Mesendoderm (in vitro differentiated cells): ENCODE measurements at regions not wholly inside any gene's neighbourhood (a gene's known extent, or its start where the extent isn't known, plus 50 kb on each side); places are given as distances from the start of the nearest gene placed in this dataset.
A peak's percentile ranks its signal among the peaks of the same experiment; 100 is the strongest.

Experiments used
- DNase-seq: peaks from one replicate; pipeline ENCODE4 v3.0.0; 2013
- H2AK5ac ChIP-seq: 2 replicates; pipeline ENCODE4 v1.6.1; 2013; ENCODE audit warnings: low read length, inconsistent platforms
- H2BK120ac ChIP-seq: 2 replicates; pipeline ENCODE4 v1.6.1; 2013; ENCODE audit warnings: low read depth, mild to moderate bottlenecking, low read length, moderate library complexity, mixed read lengths
- H2BK15ac ChIP-seq: replicated peaks from 2 replicates; pipeline ENCODE4 v1.6.1; 2013; ENCODE audit warnings: low read depth, mild to moderate bottlenecking, moderate library complexity
- H2BK5ac ChIP-seq: 2 replicates; pipeline ENCODE4 v1.6.1; 2013; ENCODE audit warnings: low read length, inconsistent platforms
- H3K18ac ChIP-seq: 2 replicates; pipeline ENCODE4 v1.6.1; 2013; ENCODE audit warnings: mild to moderate bottlenecking, low read length, mixed read lengths
- H3K23ac ChIP-seq: one replicate; pipeline ENCODE4 v1.6.1; 2013; ENCODE audit warnings: low read length
- H3K27ac ChIP-seq: 2 replicates; pipeline ENCODE4 v1.5.1; 2013; ENCODE audit warnings: low read depth, mild to moderate bottlenecking, inconsistent platforms, low read length, moderate library complexity
- H3K27me3 ChIP-seq: 2 replicates; pipeline ENCODE4 v1.6.1; 2013; ENCODE audit warnings: low read length, control low read depth, mild to moderate bottlenecking, inconsistent platforms; ENCODE audit not compliant: insufficient read depth, poor library complexity
- H3K36me3 ChIP-seq: 2 replicates; pipeline ENCODE4 v1.6.1; 2013; ENCODE audit warnings: low read length, inconsistent platforms; ENCODE audit not compliant: control insufficient read depth, insufficient read depth
- H3K4ac ChIP-seq: one replicate; pipeline ENCODE4 v1.6.1; 2013; ENCODE audit warnings: low read depth, mild to moderate bottlenecking, low read length, moderate library complexity
- H3K4me1 ChIP-seq: 2 replicates; pipeline ENCODE4 v1.6.1; 2013; ENCODE audit warnings: low read depth, low read length, inconsistent platforms; ENCODE audit not compliant: control insufficient read depth
- H3K4me2 ChIP-seq: 2 replicates; pipeline ENCODE4 v1.6.1; 2013; ENCODE audit warnings: low read length
- H3K4me3 ChIP-seq: 2 replicates; pipeline ENCODE4 v1.5.1; 2013; ENCODE audit warnings: mild to moderate bottlenecking, low read length
- H3K56ac ChIP-seq: one replicate; pipeline ENCODE4 v1.6.1; 2013; ENCODE audit warnings: low read length
- H3K79me1 ChIP-seq: 2 replicates; pipeline ENCODE4 v1.6.1; 2013; ENCODE audit warnings: low read length, inconsistent platforms
- H3K79me2 ChIP-seq: 2 replicates; pipeline ENCODE4 v1.6.1; 2013; ENCODE audit warnings: mild to moderate bottlenecking, low read length; ENCODE audit not compliant: control insufficient read depth, insufficient read depth
- H3K9ac ChIP-seq: 2 replicates; pipeline ENCODE4 v1.6.1; 2013; ENCODE audit warnings: low read length, inconsistent platforms
- H4K5ac ChIP-seq: one replicate; pipeline ENCODE4 v1.6.1; 2013; ENCODE audit warnings: low read length
- H4K8ac ChIP-seq: one replicate; pipeline ENCODE4 v1.6.1; 2013; ENCODE audit warnings: low read depth, mild to moderate bottlenecking, control low read depth, low read length, moderate library complexity
- WGBS: extraction: QIAGEN DNeasy Blood & Tissue Kit; methylation state at CpG from one replicate; pipeline ENCODE4 v1.1.7; 2013; ENCODE audit warnings: low lambda C conversion rate, missing lambda C conversion rate; ENCODE audit not compliant: insufficient coverage; ENCODE audit errors: extremely low coverage; 5-methylcytosine and 5-hydroxymethylcytosine counted together

- Histone ChIP-seq H2BK120ac (no peak overlapping the region), H2BK5ac (no peak overlapping the region), H4K8ac (no peak overlapping the region), H3K4me2 (no peak overlapping the region), H3K4me3 (no peak overlapping the region), H4K5ac (no peak overlapping the region), H3K4ac (no peak overlapping the region), H3K27me3 (no peaks in the 10 kb centered on the region), H3K79me2 (no peaks in the 10 kb centered on the region), H3K79me1 (no peaks in the 10 kb centered on the region), H3K23ac (no peak overlapping the region), H3K27ac (no peak overlapping the region), H3K56ac (no peak overlapping the region), H3K36me3 (no peaks in the 10 kb centered on the region), H3K4me1 (no peaks in the 10 kb centered on the region), H3K18ac (no peak overlapping the region), H2BK15ac (no peak overlapping the region), H3K9ac (no peak overlapping the region), H2AK5ac (no peak overlapping the region)
- WGBS: no CpG with 5 or more reads among the region's 3 CpGs
- no peak for DNase-seq
Measured at GRCh38 chr9:3047912-3048311, 204.0 kb upstream of the PUM3 start.

- H2AK5ac ChIP-seq: no peak overlapping the region
- WGBS: no CpG with 5 or more reads among the region's 1 CpG
- no peak overlapping the region for H3K4me2 ChIP-seq
- peak; percentile 35 for DNase-seq
- no peak overlapping the region for H2BK15ac ChIP-seq
- no peak overlapping the region for H3K4me3 ChIP-seq
- H3K36me3 ChIP-seq: no peaks in the 10 kb centered on the region
- no peak overlapping the region for H2BK5ac ChIP-seq
- no peak overlapping the region for H2BK120ac ChIP-seq
- no peaks in the 10 kb centered on the region for H3K27me3 ChIP-seq
- no peak overlapping the region for H3K9ac ChIP-seq
- no peaks in the 10 kb centered on the region for H3K79me1 ChIP-seq
- no peak overlapping the region for H3K56ac ChIP-seq
- H3K18ac ChIP-seq: no peak overlapping the region
- no peak overlapping the region for H4K8ac ChIP-seq
- H3K23ac ChIP-seq: no peak overlapping the region
- H3K4ac ChIP-seq: no peak overlapping the region
- no peak overlapping the region for H4K5ac ChIP-seq
- no peaks in the 10 kb centered on the region for H3K79me2 ChIP-seq
- no peaks in the 10 kb centered on the region for H3K4me1 ChIP-seq
- no peak overlapping the region for H3K27ac ChIP-seq
Measured at GRCh38 chr9:3045153-3045552, 201.3 kb upstream of the PUM3 start.

- Histone ChIP-seq H3K56ac (no peak overlapping the region), H3K27ac (no peak overlapping the region), H2BK5ac (no peak overlapping the region), H3K4me3 (no peak overlapping the region), H3K23ac (no peak overlapping the region), H3K9ac (no peak overlapping the region), H4K5ac (no peak overlapping the region), H3K4me2 (no peak overlapping the region), H4K8ac (no peak overlapping the region), H3K27me3 (no peaks in the 10 kb centered on the region), H2BK120ac (no peak overlapping the region), H3K4ac (no peak overlapping the region), H2BK15ac (no peak overlapping the region), H3K79me2 (no peaks in the 10 kb centered on the region), H3K36me3 (no peaks in the 10 kb centered on the region), H3K4me1 (no peaks in the 10 kb centered on the region), H3K18ac (no peak overlapping the region), H3K79me1 (no peaks in the 10 kb centered on the region), H2AK5ac (no peak overlapping the region)
- DNase-seq: peak; percentile 13
- WGBS: no CpG with 5 or more reads among the region's 4 CpGs
Measured at GRCh38 chr9:3043369-3043768, 199.5 kb upstream of the PUM3 start.

DNA sequence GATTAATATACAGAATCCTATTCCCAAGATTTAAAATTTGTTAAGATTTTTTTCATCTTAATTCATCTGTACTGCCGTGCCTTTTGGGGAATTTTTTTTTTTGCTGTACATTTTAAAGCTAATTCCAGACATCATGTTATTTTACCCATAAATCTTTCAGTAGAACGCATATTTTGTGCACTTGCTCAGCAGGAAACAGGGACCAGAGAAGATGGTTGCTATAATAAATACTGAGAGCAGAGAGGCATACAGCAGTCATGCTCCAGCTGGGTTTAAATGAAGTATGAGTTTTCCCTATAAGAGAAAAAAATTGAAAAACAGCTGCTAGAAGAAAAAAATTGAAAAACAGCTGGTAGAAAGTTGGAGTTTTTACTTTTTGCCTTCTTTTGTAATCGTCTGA lies 196.9 kb upstream of the PUM3 start:
- no peak overlapping the region for H3K4me2 ChIP-seq
- H4K8ac ChIP-seq: no peak overlapping the region
- H3K9ac ChIP-seq: no peak overlapping the region
- H2BK120ac ChIP-seq: no peak overlapping the region
- no peak overlapping the region for H3K27ac ChIP-seq
- no peak overlapping the region for H3K18ac ChIP-seq
- H2BK5ac ChIP-seq: no peak overlapping the region
- no peak overlapping the region for H3K4me3 ChIP-seq
- no peak overlapping the region for H2BK15ac ChIP-seq
- H3K4me1 ChIP-seq: no peaks in the 10 kb centered on the region
- no peaks in the 10 kb centered on the region for H3K36me3 ChIP-seq
- WGBS: no CpG with 5 or more reads among the region's 3 CpGs
- no peak overlapping the region for H3K23ac ChIP-seq
- no peaks in the 10 kb centered on the region for H3K79me1 ChIP-seq
- no peak for DNase-seq
- H3K27me3 ChIP-seq: no peaks in the 10 kb centered on the region
- H2AK5ac ChIP-seq: no peak overlapping the region
- no peak overlapping the region for H4K5ac ChIP-seq
- H3K56ac ChIP-seq: no peak overlapping the region
- H3K4ac ChIP-seq: no peak overlapping the region
- H3K79me2 ChIP-seq: no peaks in the 10 kb centered on the region

GRCh38 chr9:3036333-3036700 lies 192.4 kb upstream of the PUM3 start:
- no peak overlapping the region for H4K8ac ChIP-seq
- no peak overlapping the region for H3K4me3 ChIP-seq
- H3K18ac ChIP-seq: no peak overlapping the region
- H4K5ac ChIP-seq: no peak overlapping the region
- H2BK120ac ChIP-seq: no peak overlapping the region
- H3K36me3 ChIP-seq: no peaks in the 10 kb centered on the region
- no peak overlapping the region for H3K27ac ChIP-seq
- no peak overlapping the region for H3K23ac ChIP-seq
- H3K56ac ChIP-seq: no peak overlapping the region
- DNase-seq: no peak
- H2BK15ac ChIP-seq: no peak overlapping the region
- no peak overlapping the region for H2AK5ac ChIP-seq
- H3K9ac ChIP-seq: no peak overlapping the region
- no peaks in the 10 kb centered on the region for H3K4me1 ChIP-seq
- H3K27me3 ChIP-seq: no peaks in the 10 kb centered on the region
- H2BK5ac ChIP-seq: no peak overlapping the region
- no CpG with 5 or more reads among the region's 1 CpG for WGBS
- no peaks in the 10 kb centered on the region for H3K79me2 ChIP-seq
- H3K4ac ChIP-seq: no peak overlapping the region
- no peaks in the 10 kb centered on the region for H3K79me1 ChIP-seq
- no peak overlapping the region for H3K4me2 ChIP-seq

DNA sequence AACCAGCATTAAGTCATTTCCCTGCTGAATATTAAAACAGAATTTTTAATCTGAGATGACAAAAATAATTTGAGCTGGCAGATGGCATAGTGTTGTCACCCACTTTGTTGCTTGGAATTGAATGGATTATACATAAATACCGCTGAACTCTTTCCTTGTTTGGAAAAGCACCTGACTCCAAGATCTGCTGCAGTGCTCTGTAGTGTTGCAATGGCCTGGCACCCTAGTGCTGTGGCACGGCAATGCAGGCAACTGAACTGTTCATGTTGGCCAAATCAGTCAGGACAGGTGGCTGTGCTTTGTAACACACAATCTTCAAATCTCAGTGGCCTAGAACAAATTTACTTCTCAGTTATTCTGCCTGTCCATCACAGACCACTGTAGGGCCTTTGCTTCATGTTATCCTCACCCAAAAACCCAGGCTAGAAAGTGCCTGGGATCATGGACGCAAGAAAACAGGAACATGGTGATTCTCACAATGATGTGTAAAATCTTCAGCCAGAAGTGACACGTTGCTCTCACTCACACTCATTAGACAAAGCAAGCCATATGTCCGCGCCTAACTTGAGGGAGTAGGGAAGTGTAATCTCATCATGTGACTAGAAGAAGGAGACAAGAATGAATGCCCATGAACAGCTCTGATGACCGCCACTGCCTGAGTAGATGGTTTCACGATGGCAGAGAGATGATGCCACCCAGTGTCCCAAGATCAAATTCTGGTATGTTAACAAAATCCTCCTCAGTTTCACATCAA lies 191.9 kb upstream of the PUM3 start:
- Histone ChIP-seq H3K27me3 (no peaks in the 10 kb centered on the region), H2BK5ac (no peak overlapping the region), H3K4ac (no peak overlapping the region), H3K27ac (no peak overlapping the region), H3K79me2 (no peaks in the 10 kb centered on the region), H2AK5ac (no peak overlapping the region), H3K4me2 (no peak overlapping the region), H3K18ac (no peak overlapping the region), H4K5ac (no peak overlapping the region), H4K8ac (no peak overlapping the region), H3K4me3 (no peak overlapping the region), H3K79me1 (no peaks in the 10 kb centered on the region), H3K9ac (no peak overlapping the region), H2BK15ac (no peak overlapping the region), H3K4me1 (no peaks in the 10 kb centered on the region), H3K23ac (no peak overlapping the region), H3K56ac (no peak overlapping the region), H2BK120ac (no peak overlapping the region), H3K36me3 (no peaks in the 10 kb centered on the region)
- no CpG with 5 or more reads among the region's 8 CpGs for WGBS
- DNase-seq: no peak
